ENCODE measurements at regions not wholly inside any gene's neighbourhood (a gene's known extent, or its start where the extent isn't known, plus 50 kb on each side); places are given as distances from the start of the nearest gene placed in this dataset.

GRCh38 chr7:70846208-70846607 lies 285.7 kb upstream of the GALNT17 start:
- Histone ChIP-seq H3K9me3 (ENCODE audit: control insufficient read depth in 2 of 3, insufficient read depth in 1 of 3, low read length in 3 of 3) (no peaks in the 10 kb centered on the region), H3K4me1 (ENCODE audit: control insufficient read depth in 2 of 3, insufficient read depth in 2 of 3, low read depth in 1 of 3, low read length in 3 of 3) (no peaks in the 10 kb centered on the region), H3K27ac (ENCODE audit: low read depth in 2 of 2, low read length in 2 of 2) (no peak overlapping the region), H3K36me3 (ENCODE audit: control insufficient read depth in 2 of 3, insufficient read depth in 3 of 3, low read length in 3 of 3) (no peaks in the 10 kb centered on the region), H3K27me3 (ENCODE audit: control insufficient read depth, insufficient read depth, low read length) (no peaks in the 10 kb centered on the region), H3K4me3 (ENCODE audit: low read length in 3 of 3) (no peak overlapping the region), H3K9ac (ENCODE audit: low read length in 3 of 3) (no peak overlapping the region)
- TF ChIP-seq CTCF (IDR thresholded peaks at IDR 0.05; ENCODE audit: borderline replicate concordance, extremely low read depth, insufficient read depth) = no peak
- FAIRE-seq = no peak
- intact Hi-C loops (cut with DNase I) = no loop called here
- no peak for DNase-seq

GRCh38 chr7:70849580-70850235 lies 282.2 kb upstream of the GALNT17 start:
- no peak overlapping the region for H3K4me3 ChIP-seq (ENCODE audit: low read length in 3 of 3)
- no peak overlapping the region for H3K27ac ChIP-seq (ENCODE audit: low read depth in 2 of 2, low read length in 2 of 2)
- no peak overlapping the region for H3K9ac ChIP-seq (ENCODE audit: low read length in 3 of 3)
- H3K4me1 ChIP-seq (ENCODE audit: control insufficient read depth in 2 of 3, insufficient read depth in 2 of 3, low read depth in 1 of 3, low read length in 3 of 3) = no peaks in the 10 kb centered on the region
- H3K27me3 ChIP-seq (ENCODE audit: control insufficient read depth, insufficient read depth, low read length) = no peaks in the 10 kb centered on the region
- intact Hi-C loops (cut with DNase I) = no loop called here
- no peaks in the 10 kb centered on the region for H3K9me3 ChIP-seq (ENCODE audit: control insufficient read depth in 2 of 3, insufficient read depth in 1 of 3, low read length in 3 of 3)
- no peak for FAIRE-seq
- DNase-seq = no peak
- no peaks in the 10 kb centered on the region for H3K36me3 ChIP-seq (ENCODE audit: control insufficient read depth in 2 of 3, insufficient read depth in 3 of 3, low read length in 3 of 3)
- TF ChIP-seq CTCF (IDR thresholded peaks at IDR 0.05; ENCODE audit: borderline replicate concordance, extremely low read depth, insufficient read depth) = no peak

- no peak overlapping the region for H3K4me3 ChIP-seq (ENCODE audit: low read length in 3 of 3)
- no peaks in the 10 kb centered on the region for H3K4me1 ChIP-seq (ENCODE audit: control insufficient read depth in 2 of 3, insufficient read depth in 2 of 3, low read depth in 1 of 3, low read length in 3 of 3)
- no peaks in the 10 kb centered on the region for H3K9me3 ChIP-seq (ENCODE audit: control insufficient read depth in 2 of 3, insufficient read depth in 1 of 3, low read length in 3 of 3)
- no peaks in the 10 kb centered on the region for H3K27me3 ChIP-seq (ENCODE audit: control insufficient read depth, insufficient read depth, low read length)
- no peak for DNase-seq
- no peak overlapping the region for H3K27ac ChIP-seq (ENCODE audit: low read depth in 2 of 2, low read length in 2 of 2)
- no peak for TF ChIP-seq CTCF (IDR thresholded peaks at IDR 0.05; ENCODE audit: borderline replicate concordance, extremely low read depth, insufficient read depth)
- no peaks in the 10 kb centered on the region for H3K36me3 ChIP-seq (ENCODE audit: control insufficient read depth in 2 of 3, insufficient read depth in 3 of 3, low read length in 3 of 3)
- intact Hi-C loops (cut with DNase I) = loop anchor here (5.0 kb wide), 1 partner anchor 877 kb away; no protein-coding TSS in a partner anchor
- no peak overlapping the region for H3K9ac ChIP-seq (ENCODE audit: low read length in 3 of 3)
- no peak for FAIRE-seq
These were observed 276.6 kb upstream of the GALNT17 start for GRCh38 chr7:70855373-70855772.
